Right lobe of liver (tissue), 4 donors: ENCODE measurements at regions not wholly inside any gene's neighbourhood (a gene's known extent, or its start where the extent isn't known, plus 50 kb on each side); places are given as distances from the start of the nearest gene placed in this dataset.

Experiments
- CTCF ChIP-seq, 4 donors: fragments of 200-600 bp in 3 of 4; fragments of 450-650 bp in 1 of 4; IDR thresholded peaks; one replicate each; pipeline versions ENCODE4 v1.5.1 to v1.8.0; 2016 to 2022; ENCODE audit warnings: antibody characterized with exemption in 4 of 4, mild to moderate bottlenecking in 2 of 4
- POLR2A ChIP-seq: fragments of 450-650 bp; IDR thresholded peaks from one replicate; pipeline ENCODE4 v1.6.1; 2017; ENCODE audit warnings: antibody characterized with exemption, mild to moderate bottlenecking
- donor health status: DM: no; HTN: no; CAD: no.
- donor health status: DM: no; HTN: no; CAD: no.
- donor health status: DM: no; HTN: yes; CAD: no.

- TF ChIP-seq CTCF (IDR thresholded peaks at IDR 0.05) (no peak), POLR2A (no peak)
Measured at GRCh38 chr1:208524925-208525324, 280.7 kb upstream of the PLXNA2 start.
